Endodermal cell (in vitro differentiated cells): ENCODE measurements at regions not wholly inside any gene's neighbourhood (a gene's known extent, or its start where the extent isn't known, plus 50 kb on each side); places are given as distances from the start of the nearest gene placed in this dataset.
A peak's percentile ranks its signal among the peaks of the same experiment; 100 is the strongest.
"Not testable (repeated sequence)": the region's sequence is repeated elsewhere in the genome, so short reads cannot be mapped to it uniquely, and the experiment has no call there.

Experiments used
- DNase-seq: peaks from one replicate; pipeline ENCODE4 v3.0.0-alpha.2; 2017
- H3K27ac ChIP-seq: 2 replicates; pipeline ENCODE4 v1.5.1; 2013; ENCODE audit warnings: mild to moderate bottlenecking, low read depth, low read length, moderate library complexity
- H3K27me3 ChIP-seq: 2 replicates; pipeline ENCODE4 v1.6.1; 2013; ENCODE audit warnings: mild to moderate bottlenecking, low read length, moderate library complexity; ENCODE audit not compliant: insufficient read depth, control insufficient read depth, poor library complexity, severe bottlenecking
- H3K36me3 ChIP-seq: 2 replicates; pipeline ENCODE4 v1.7.0; 2013; ENCODE audit warnings: mild to moderate bottlenecking, low read length, moderate library complexity; ENCODE audit not compliant: control insufficient read depth, insufficient read depth
- H3K4me1 ChIP-seq: one replicate; pipeline ENCODE4 v1.7.0; 2013; ENCODE audit warnings: low read length; ENCODE audit not compliant: control insufficient read depth, insufficient read depth
- H3K4me3 ChIP-seq: 2 replicates; pipeline ENCODE4 v1.5.1; 2013; ENCODE audit warnings: mild to moderate bottlenecking, low read length, moderate library complexity
- H3K9ac ChIP-seq: 2 replicates; pipeline ENCODE4 v1.6.1; 2013; ENCODE audit warnings: mild to moderate bottlenecking, low read length, moderate library complexity; ENCODE audit not compliant: poor library complexity, severe bottlenecking; ENCODE audit errors: extremely low read depth
- H3K9me3 ChIP-seq: 2 replicates; pipeline ENCODE4 v1.6.1; 2013; ENCODE audit warnings: mild to moderate bottlenecking, low read length, moderate library complexity; ENCODE audit not compliant: control insufficient read depth
- H3K27ac Mint-ChIP-seq: 2 replicates; pipeline ENCODE4 v1.8.0; 2020; ENCODE audit warnings: mixed read lengths
- H3K27me3 Mint-ChIP-seq: 2 replicates; pipeline ENCODE4 v1.8.0; 2021; ENCODE audit warnings: mild to moderate bottlenecking, mixed read lengths; ENCODE audit not compliant: insufficient read depth
- H3K36me3 Mint-ChIP-seq: 2 replicates; pipeline ENCODE4 v1.8.0; 2020; ENCODE audit warnings: low read depth, mixed read lengths
- H3K4me1 Mint-ChIP-seq: 2 replicates; pipeline ENCODE4 v1.8.0; 2020; ENCODE audit warnings: mixed read lengths
- H3K4me3 Mint-ChIP-seq: 2 replicates; pipeline ENCODE4 v1.8.0; 2020; ENCODE audit warnings: mild to moderate bottlenecking, moderate library complexity, mixed read lengths
- H3K9me3 Mint-ChIP-seq: 2 replicates; pipeline ENCODE4 v1.8.0; 2020; ENCODE audit warnings: mild to moderate bottlenecking, mixed read lengths
- WGBS, 2 experiments: methylation state at CpG; one replicate each; pipeline versions ENCODE4 v1.1.5 to v1.1.7; 2013; ENCODE audit warnings: missing lambda C conversion rate in 2 of 2, mixed read lengths in 1 of 2; ENCODE audit not compliant: insufficient coverage in 1 of 2, insufficient read length in 1 of 2; 5-methylcytosine and 5-hydroxymethylcytosine counted together
- TF ChIP-seq, protein P1 (sequence below): fragments of 200-600 bp; sonication (generic); conservative IDR thresholded peaks from 2 replicates; pipeline ENCODE4 v1.5.0; 2021; ENCODE audit warnings: antibody characterized with exemption, mild to moderate bottlenecking

DNA sequence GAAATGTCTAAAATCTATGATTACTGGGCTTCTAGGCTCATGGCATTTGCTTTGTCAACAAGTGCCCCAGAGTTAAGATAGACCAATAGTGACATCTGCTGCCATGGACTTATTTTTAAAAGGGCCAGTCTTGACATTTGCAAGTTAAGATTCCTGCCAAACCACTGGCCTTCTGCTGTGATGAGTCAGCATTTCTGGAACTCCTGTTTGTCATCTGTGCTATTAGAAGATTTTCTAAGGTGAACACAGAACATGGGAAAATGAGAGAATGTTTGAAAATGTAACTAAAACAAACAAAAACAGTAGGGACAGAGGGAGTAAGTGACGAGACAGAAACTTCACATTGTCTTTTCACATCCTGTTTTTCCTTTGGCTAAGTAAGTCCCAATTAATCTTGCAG, 93.7 kb upstream of the WDR75 start:
- Mint-ChIP-seq H3K4me3 (no peak overlapping the region), H3K27ac (peak overlapping the region; percentile 4), H3K9me3 (peaks cover 32% of the 10 kb centered on the region), H3K4me1 (no peaks in the 10 kb centered on the region), H3K36me3 (peaks cover 6% of the 10 kb centered on the region), H3K27me3 (no peaks in the 10 kb centered on the region)
- Histone ChIP-seq H3K9me3 (peaks cover 44% of the 10 kb centered on the region), H3K4me1 (no peaks in the 10 kb centered on the region), H3K9ac (no peak overlapping the region), H3K27me3 (no peaks in the 10 kb centered on the region), H3K4me3 (peak overlapping the region; percentile 26), H3K27ac (no peak overlapping the region), H3K36me3 (no peaks in the 10 kb centered on the region)
- TF ChIP-seq, protein P1, sequence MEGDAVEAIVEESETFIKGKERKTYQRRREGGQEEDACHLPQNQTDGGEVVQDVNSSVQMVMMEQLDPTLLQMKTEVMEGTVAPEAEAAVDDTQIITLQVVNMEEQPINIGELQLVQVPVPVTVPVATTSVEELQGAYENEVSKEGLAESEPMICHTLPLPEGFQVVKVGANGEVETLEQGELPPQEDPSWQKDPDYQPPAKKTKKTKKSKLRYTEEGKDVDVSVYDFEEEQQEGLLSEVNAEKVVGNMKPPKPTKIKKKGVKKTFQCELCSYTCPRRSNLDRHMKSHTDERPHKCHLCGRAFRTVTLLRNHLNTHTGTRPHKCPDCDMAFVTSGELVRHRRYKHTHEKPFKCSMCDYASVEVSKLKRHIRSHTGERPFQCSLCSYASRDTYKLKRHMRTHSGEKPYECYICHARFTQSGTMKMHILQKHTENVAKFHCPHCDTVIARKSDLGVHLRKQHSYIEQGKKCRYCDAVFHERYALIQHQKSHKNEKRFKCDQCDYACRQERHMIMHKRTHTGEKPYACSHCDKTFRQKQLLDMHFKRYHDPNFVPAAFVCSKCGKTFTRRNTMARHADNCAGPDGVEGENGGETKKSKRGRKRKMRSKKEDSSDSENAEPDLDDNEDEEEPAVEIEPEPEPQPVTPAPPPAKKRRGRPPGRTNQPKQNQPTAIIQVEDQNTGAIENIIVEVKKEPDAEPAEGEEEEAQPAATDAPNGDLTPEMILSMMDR = peak; percentile 46
- 64 to 90% methylated on average over 1 of the region's 1 CpG for WGBS, 2 experiments
- no peak for DNase-seq

DNA sequence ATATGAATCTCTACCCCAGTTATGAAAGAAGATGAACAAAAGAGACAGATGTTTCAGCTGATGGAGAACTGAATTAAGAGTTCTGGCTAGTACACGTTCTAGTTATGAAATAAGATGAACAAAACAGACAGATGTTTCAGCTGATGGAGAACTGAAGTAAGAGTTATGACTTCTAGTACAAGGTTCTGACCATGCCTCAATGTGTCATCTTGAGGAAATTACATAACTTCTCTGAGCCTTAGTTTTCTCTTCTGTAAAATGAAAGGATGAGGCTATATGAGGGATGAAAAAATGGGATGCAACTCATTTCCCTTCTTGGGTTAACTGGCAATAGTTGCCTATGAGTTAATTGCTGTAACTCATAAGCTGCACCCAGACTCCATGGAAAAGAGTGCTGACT, 92.9 kb upstream of the WDR75 start:
- Mint-ChIP-seq H3K9me3 (peaks cover 27% of the 10 kb centered on the region), H3K4me1 (no peaks in the 10 kb centered on the region), H3K27ac (no peak overlapping the region), H3K36me3 (peaks cover 6% of the 10 kb centered on the region), H3K4me3 (no peak overlapping the region), H3K27me3 (no peaks in the 10 kb centered on the region)
- WGBS, 2 experiments = 100% methylated on average over 1 of the region's 1 CpG
- DNase-seq = no peak
- no peaks in the 10 kb centered on the region for H3K36me3 ChIP-seq
- TF ChIP-seq, protein P1 = no peak
- H3K4me3 ChIP-seq = peak overlapping the region; percentile 35
- no peaks in the 10 kb centered on the region for H3K27me3 ChIP-seq
- peaks cover 35% of the 10 kb centered on the region for H3K9me3 ChIP-seq
- no peak overlapping the region for H3K27ac ChIP-seq
- no peaks in the 10 kb centered on the region for H3K4me1 ChIP-seq
- no peak overlapping the region for H3K9ac ChIP-seq

DNA sequence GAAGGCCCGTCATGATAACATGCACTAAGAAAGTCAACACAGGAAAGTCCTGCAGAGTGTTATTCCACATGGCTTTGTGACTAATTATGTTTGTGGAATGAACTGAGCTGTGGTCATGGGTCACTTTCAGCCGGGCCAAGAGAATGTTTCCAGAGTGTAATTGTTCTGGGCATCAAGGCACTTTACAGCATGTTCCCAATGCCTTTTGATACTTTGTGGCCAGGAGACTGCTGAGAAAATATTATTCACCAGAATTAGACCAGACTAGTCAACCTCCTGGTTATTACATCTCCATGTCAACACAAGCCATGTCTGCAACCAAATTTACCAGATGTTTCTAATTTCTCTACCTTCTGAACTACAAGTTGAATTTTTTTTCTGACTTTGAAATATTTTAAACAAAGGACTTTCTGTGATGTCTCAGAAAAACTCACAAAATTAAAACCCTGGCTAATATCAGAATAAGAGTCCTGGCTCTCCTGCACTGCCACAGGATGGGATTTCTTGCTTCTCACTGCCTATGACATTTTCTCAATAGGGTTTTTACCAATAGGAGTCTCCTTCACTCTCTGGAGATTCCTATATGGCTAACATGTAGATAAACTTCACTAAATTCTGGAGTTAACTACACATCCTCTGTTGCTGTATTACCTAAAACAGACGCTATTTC, 90.6 kb upstream of the WDR75 start:
- H3K4me3 ChIP-seq = no peak overlapping the region
- no peaks in the 10 kb centered on the region for H3K4me1 ChIP-seq
- H3K27ac ChIP-seq = no peak overlapping the region
- H3K9ac ChIP-seq = no peak overlapping the region
- H3K9me3 Mint-ChIP-seq = peaks cover 21% of the 10 kb centered on the region
- peaks cover 3% of the 10 kb centered on the region for H3K36me3 Mint-ChIP-seq
- no peak for DNase-seq
- no peak overlapping the region for H3K27ac Mint-ChIP-seq
- TF ChIP-seq, protein P1 = no peak
- H3K4me3 Mint-ChIP-seq = no peak overlapping the region
- no peaks in the 10 kb centered on the region for H3K4me1 Mint-ChIP-seq
- 60 to 74% methylated on average over 2 to 3 of the region's 3 CpGs for WGBS, 2 experiments
- H3K27me3 Mint-ChIP-seq = no peaks in the 10 kb centered on the region
- H3K27me3 ChIP-seq = no peaks in the 10 kb centered on the region
- H3K9me3 ChIP-seq = peaks cover 23% of the 10 kb centered on the region
- H3K36me3 ChIP-seq = no peaks in the 10 kb centered on the region

DNA sequence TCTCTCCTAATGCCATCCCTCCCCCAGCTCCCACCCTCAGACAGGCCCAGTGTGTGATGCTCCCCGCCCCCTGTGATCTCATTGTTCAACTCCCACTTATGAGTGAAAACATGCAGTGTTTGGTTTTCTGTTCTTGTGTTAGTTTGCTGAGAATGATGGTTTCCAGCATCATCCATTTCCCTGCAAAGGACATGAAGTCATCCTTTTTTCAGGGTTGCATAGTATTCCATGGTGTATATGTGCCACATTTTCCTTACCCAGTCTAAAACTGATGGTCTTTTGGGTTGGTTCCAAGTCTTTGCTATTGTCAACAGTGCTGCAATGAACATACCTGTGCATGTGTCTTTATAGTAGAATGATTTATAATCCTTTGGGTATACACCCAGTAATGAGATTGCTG, 89.3 kb upstream of the WDR75 start:
- not testable (repeated sequence) for H3K36me3 Mint-ChIP-seq, H3K27me3 Mint-ChIP-seq, DNase-seq, H3K4me3 ChIP-seq, H3K27ac ChIP-seq, H3K4me3 Mint-ChIP-seq, H3K27ac Mint-ChIP-seq, H3K9ac ChIP-seq, H3K4me1 ChIP-seq, H3K36me3 ChIP-seq, H3K27me3 ChIP-seq, H3K4me1 Mint-ChIP-seq
- H3K9me3 Mint-ChIP-seq = peaks cover 21% of the 10 kb centered on the region
- WGBS, 2 experiments = 83% methylated on average over 1 of the region's 1 CpG; no CpG with 5 or more reads in 1 of the 2 experiments
- peaks cover 21% of the 10 kb centered on the region for H3K9me3 ChIP-seq

DNA sequence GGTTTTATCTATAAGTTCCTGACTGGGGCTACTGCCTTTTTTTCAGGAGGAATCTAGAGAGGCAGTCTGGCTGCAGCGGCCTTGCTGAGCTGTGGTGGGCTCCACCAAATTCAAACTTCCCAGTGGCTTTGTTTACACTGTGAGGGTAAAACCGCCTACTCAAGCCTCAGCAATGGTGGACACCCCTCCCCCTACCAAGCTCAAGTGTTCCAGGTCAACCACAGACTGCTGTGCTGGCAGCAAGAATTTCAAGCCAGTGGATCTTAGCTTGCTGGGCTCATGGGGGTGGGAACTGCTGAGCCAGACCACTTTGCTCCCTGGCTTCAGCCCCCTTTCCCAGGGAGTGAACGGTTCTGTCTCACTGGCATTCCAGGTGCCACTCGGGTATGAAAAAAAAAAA, 83.9 kb upstream of the WDR75 start:
- not testable (repeated sequence) for H3K27ac Mint-ChIP-seq, H3K4me1 ChIP-seq, H3K9me3 ChIP-seq, H3K4me3 ChIP-seq, DNase-seq, H3K9ac ChIP-seq, H3K4me3 Mint-ChIP-seq, H3K36me3 Mint-ChIP-seq, H3K36me3 ChIP-seq, H3K27me3 ChIP-seq, H3K27ac ChIP-seq, H3K27me3 Mint-ChIP-seq, H3K9me3 Mint-ChIP-seq, H3K4me1 Mint-ChIP-seq
- WGBS, 2 experiments = 86 to 90% methylated on average over 1 to 4 of the region's 4 CpGs
